DND-41 (cell line): ENCODE measurements at regions not wholly inside any gene's neighbourhood (a gene's known extent, or its start where the extent isn't known, plus 50 kb on each side); places are given as distances from the start of the nearest gene placed in this dataset.

ENCODE experiments used
- ATAC-seq: fragments of 200-7000 bp; cut with Tn5 transposase; 3 replicates; pipeline ENCODE4 v1.9.1; 2021; ENCODE audit warnings: low read depth; ENCODE audit not compliant: insufficient read depth
- DNase-seq: peaks from one replicate; pipeline ENCODE4 v3.0.0-alpha.2; 2020
- H2AFZ ChIP-seq: 2 replicates; pipeline ENCODE4 v1.6.0; 2012; ENCODE audit warnings: low read depth, low read length
- H3K27ac ChIP-seq: 2 replicates; pipeline ENCODE4 v1.5.1; 2012; ENCODE audit warnings: low read length, inconsistent platforms
- H3K27me3 ChIP-seq: fragments of 200-600 bp; sonication (generic); 2 replicates; pipeline ENCODE4 v1.6.0; 2012; ENCODE audit warnings: low read length, mild to moderate bottlenecking, inconsistent platforms; ENCODE audit not compliant: insufficient read depth, poor library complexity
- H3K36me3 ChIP-seq: 2 replicates; pipeline ENCODE4 v1.5.1; 2012; ENCODE audit warnings: low read length, inconsistent platforms; ENCODE audit not compliant: insufficient read depth
- H3K4me1 ChIP-seq: 2 replicates; pipeline ENCODE4 v1.5.1; 2012; ENCODE audit warnings: mild to moderate bottlenecking, low read length; ENCODE audit not compliant: insufficient read depth
- H3K4me2 ChIP-seq: 2 replicates; pipeline ENCODE4 v1.6.0; 2012; ENCODE audit warnings: mild to moderate bottlenecking, moderate library complexity, low read length, inconsistent platforms; ENCODE audit not compliant: insufficient read depth
- H3K4me3 ChIP-seq, 2 experiments: fragments of 200-600 bp in 1 of 2; shearing (Covaris generic) in 1 of 2; 2 replicates each; pipeline ENCODE4 v1.5.1; 2012 to 2016; ENCODE audit warnings: inconsistent platforms in 2 of 2, low read length in 2 of 2, mild to moderate bottlenecking in 2 of 2, low read depth in 1 of 2, moderate library complexity in 1 of 2
- H3K79me2 ChIP-seq: 2 replicates; pipeline ENCODE4 v1.6.0; 2012; ENCODE audit warnings: low read length, inconsistent platforms; ENCODE audit not compliant: insufficient read depth
- H3K9ac ChIP-seq: 2 replicates; pipeline ENCODE4 v1.6.0; 2012; ENCODE audit warnings: low read depth, mild to moderate bottlenecking, inconsistent platforms, low read length, moderate library complexity
- H3K9me3 ChIP-seq: 2 replicates; pipeline ENCODE4 v1.5.1; 2012; ENCODE audit warnings: low read length, moderate library complexity, mild to moderate bottlenecking, inconsistent platforms; ENCODE audit not compliant: insufficient read depth, severe bottlenecking
- H4K20me1 ChIP-seq: 2 replicates; pipeline ENCODE4 v1.6.0; 2012; ENCODE audit warnings: low read length; ENCODE audit not compliant: insufficient read depth
- CTCF ChIP-seq: IDR thresholded peaks from 2 replicates; pipeline ENCODE4 v1.5.1; 2012; ENCODE audit warnings: borderline replicate concordance, low read length, moderate library complexity, mild to moderate bottlenecking; ENCODE audit not compliant: poor library complexity, severe bottlenecking; ENCODE audit errors: extremely low read depth
- EZH2 ChIP-seq: IDR thresholded peaks from 3 replicates; pipeline ENCODE4 v1.6.1; 2012; ENCODE audit warnings: borderline replicate concordance, low read depth, mild to moderate bottlenecking, moderate library complexity, low read length, inconsistent platforms; ENCODE audit not compliant: severe bottlenecking

GRCh38 chrX:5180135-5180741 lies 1048.4 kb downstream of the NLGN4X start:
- Histone ChIP-seq H3K4me1 (no peaks in the 10 kb centered on the region), H3K9me3 (no peaks in the 10 kb centered on the region), H3K27me3 (no peaks in the 10 kb centered on the region), H3K36me3 (no peaks in the 10 kb centered on the region), H2AFZ (no peak overlapping the region), H3K4me3 (no peak overlapping the region), H3K79me2 (no peaks in the 10 kb centered on the region), H3K9ac (no peak overlapping the region), H4K20me1 (no peaks in the 10 kb centered on the region), H3K4me2 (no peak overlapping the region), H3K27ac (no peak overlapping the region)
- ATAC-seq, result no peak
- DNase-seq, result no peak
- TF ChIP-seq EZH2 (no peak), CTCF (no peak)

GRCh38 chrX:5176766-5177165 lies 1051.9 kb downstream of the NLGN4X start:
- Histone ChIP-seq H3K9me3 (no peaks in the 10 kb centered on the region), H3K27ac (no peak overlapping the region), H3K79me2 (no peaks in the 10 kb centered on the region), H3K4me3 (no peak overlapping the region), H2AFZ (no peak overlapping the region), H3K36me3 (no peaks in the 10 kb centered on the region), H3K27me3 (no peaks in the 10 kb centered on the region), H4K20me1 (no peaks in the 10 kb centered on the region), H3K9ac (no peak overlapping the region), H3K4me2 (no peak overlapping the region), H3K4me1 (no peaks in the 10 kb centered on the region)
- DNase-seq, result no peak
- TF ChIP-seq CTCF (no peak), EZH2 (no peak)
- ATAC-seq, result no peak

DNA sequence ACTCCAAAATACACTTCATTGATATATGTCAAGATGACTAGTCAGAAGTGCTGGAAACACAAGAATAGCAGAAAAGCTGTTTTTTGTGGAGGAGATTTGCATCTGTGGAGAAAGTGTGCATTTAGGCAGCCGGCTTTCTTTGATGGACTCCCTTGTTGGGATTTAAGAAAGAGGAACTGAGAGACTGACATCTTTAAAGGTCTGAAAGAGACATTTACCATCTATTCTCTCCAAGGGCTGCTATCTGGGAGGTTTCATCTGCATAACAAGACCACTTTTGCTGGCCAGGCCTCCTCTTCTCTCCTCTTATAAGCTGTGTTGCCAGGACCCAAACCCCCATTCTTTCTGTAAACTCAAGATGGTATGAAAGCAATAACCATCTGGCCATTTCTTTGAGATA lies 1065.0 kb downstream of the NLGN4X start:
- no peak for DNase-seq
- no peaks in the 10 kb centered on the region for H3K79me2 ChIP-seq
- no peak overlapping the region for H3K4me2 ChIP-seq
- no peaks in the 10 kb centered on the region for H3K9me3 ChIP-seq
- TF ChIP-seq CTCF (no peak), EZH2 (no peak)
- no peaks in the 10 kb centered on the region for H4K20me1 ChIP-seq
- H3K27me3 ChIP-seq, result no peaks in the 10 kb centered on the region
- ATAC-seq, result no peak
- no peaks in the 10 kb centered on the region for H3K4me1 ChIP-seq
- H3K4me3 ChIP-seq, result no peak overlapping the region
- no peak overlapping the region for H2AFZ ChIP-seq
- H3K36me3 ChIP-seq, result no peaks in the 10 kb centered on the region
- H3K9ac ChIP-seq, result no peak overlapping the region
- H3K27ac ChIP-seq, result no peak overlapping the region

GRCh38 chrX:5155301-5155700 lies 1073.4 kb downstream of the NLGN4X start:
- H3K4me3 ChIP-seq, result no peak overlapping the region

More at GRCh38 chrX:5155301-5155700, 1073.4 kb downstream of the NLGN4X start:
- no peak overlapping the region for H3K4me2 ChIP-seq
- no peaks in the 10 kb centered on the region for H3K27me3 ChIP-seq
- no peak overlapping the region for H2AFZ ChIP-seq
- H3K4me1 ChIP-seq, result no peaks in the 10 kb centered on the region
- H3K9ac ChIP-seq, result no peak overlapping the region
- no peak for DNase-seq
- ATAC-seq, result no peak
- H3K27ac ChIP-seq, result no peak overlapping the region
- no peaks in the 10 kb centered on the region for H3K36me3 ChIP-seq
- H4K20me1 ChIP-seq, result no peaks in the 10 kb centered on the region
- TF ChIP-seq EZH2, result no peak
- no peak for TF ChIP-seq CTCF
- H3K9me3 ChIP-seq, result no peaks in the 10 kb centered on the region
- H3K79me2 ChIP-seq, result no peaks in the 10 kb centered on the region
